KMS-11 (cell line): ENCODE measurements at regions not wholly inside any gene's neighbourhood (a gene's known extent, or its start where the extent isn't known, plus 50 kb on each side); places are given as distances from the start of the nearest gene placed in this dataset.
"Not testable (repeated sequence)": the region's sequence is repeated elsewhere in the genome, so short reads cannot be mapped to it uniquely, and the experiment has no call there.

Experiments
- H2AFZ ChIP-seq: fragments of 200-600 bp; sonication (generic); 2 replicates; pipeline ENCODE4 v1.6.1; 2016; ENCODE audit warnings: antibody characterized with exemption, mixed run types, low read depth
- H3K27ac ChIP-seq: fragments of 200-600 bp; sonication (generic); 2 replicates; pipeline ENCODE4 v1.6.1; 2016; ENCODE audit warnings: mild to moderate bottlenecking, mixed run types
- H3K27me3 ChIP-seq: fragments of 200-600 bp; sonication (generic); 2 replicates; pipeline ENCODE4 v1.6.1; 2017; ENCODE audit warnings: mild to moderate bottlenecking, low read depth, mixed run types, moderate library complexity; ENCODE audit not compliant: insufficient read depth
- H3K36me3 ChIP-seq: fragments of 200-600 bp; sonication (generic); 2 replicates; pipeline ENCODE4 v1.6.1; 2017; ENCODE audit warnings: mild to moderate bottlenecking, mixed run types; ENCODE audit not compliant: insufficient read depth
- H3K4me1 ChIP-seq: fragments of 200-600 bp; sonication (generic); 2 replicates; pipeline ENCODE4 v1.6.1; 2016; ENCODE audit warnings: mild to moderate bottlenecking, low read depth, mixed run types; ENCODE audit not compliant: poor library complexity, severe bottlenecking
- H3K4me2 ChIP-seq: fragments of 200-600 bp; sonication (generic); 2 replicates; pipeline ENCODE4 v1.7.0; 2016; ENCODE audit warnings: mild to moderate bottlenecking, mixed run types
- H3K4me3 ChIP-seq: fragments of 200-600 bp; sonication (generic); IDR thresholded peaks from 2 replicates; pipeline ENCODE4 v1.6.1; 2017; ENCODE audit warnings: low read depth, low read length, mixed read lengths; ENCODE audit not compliant: insufficient read depth
- H3K79me2 ChIP-seq: fragments of 200-600 bp; sonication (generic); 2 replicates; pipeline ENCODE4 v1.6.1; 2016; ENCODE audit warnings: low read depth, mixed run types; ENCODE audit not compliant: insufficient read depth
- H3K9ac ChIP-seq: fragments of 200-600 bp; sonication (generic); 2 replicates; pipeline ENCODE4 v1.6.1; 2016; ENCODE audit warnings: mild to moderate bottlenecking, mixed run types
- H4K20me1 ChIP-seq: fragments of 200-600 bp; sonication (generic); 2 replicates; pipeline ENCODE4 v1.6.1; 2016; ENCODE audit warnings: mild to moderate bottlenecking, mixed run types; ENCODE audit not compliant: insufficient read depth
- CTCF ChIP-seq: fragments of 200-600 bp; sonication (generic); conservative IDR thresholded peaks from 2 replicates; pipeline ENCODE4 v1.6.1; 2017; ENCODE audit warnings: low read depth, mild to moderate bottlenecking, antibody characterized with exemption, low read length, moderate library complexity, mixed read lengths

DNA sequence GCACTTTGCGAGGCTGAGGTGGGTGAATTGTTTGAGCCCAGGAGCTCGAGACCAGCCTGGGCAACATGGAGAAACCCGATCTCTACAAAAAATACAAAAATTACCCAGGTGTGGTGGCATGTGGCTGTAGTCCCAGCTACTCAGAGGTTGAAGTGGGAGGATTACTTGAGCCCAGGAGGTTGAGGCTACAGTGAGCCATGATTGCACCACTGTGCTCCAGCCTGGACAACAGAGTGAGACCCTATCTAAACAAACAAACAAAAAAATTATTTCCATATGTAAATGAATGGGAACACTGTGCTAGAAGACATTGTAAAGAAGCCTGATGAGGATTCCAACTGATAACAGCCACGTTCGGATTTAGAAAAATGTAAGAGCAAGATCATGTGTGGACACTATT lies 154.2 kb downstream of the ZFP64 start:
- Histone ChIP-seq H4K20me1 (no peaks in the 10 kb centered on the region), H3K36me3 (no peaks in the 10 kb centered on the region), H3K4me2 (no peak overlapping the region), H3K27me3 (no peaks in the 10 kb centered on the region), H3K4me3 (no peak overlapping the region), H2AFZ (no peak overlapping the region), H3K4me1 (no peaks in the 10 kb centered on the region), H3K9ac (no peak overlapping the region), H3K79me2 (no peaks in the 10 kb centered on the region), H3K27ac (no peak overlapping the region)
- TF ChIP-seq CTCF, result no peak

- H3K27ac ChIP-seq, result no peak overlapping the region
- no peaks in the 10 kb centered on the region for H3K36me3 ChIP-seq
- no peak overlapping the region for H3K9ac ChIP-seq
- no peaks in the 10 kb centered on the region for H3K4me1 ChIP-seq
- no peaks in the 10 kb centered on the region for H3K79me2 ChIP-seq
- no peaks in the 10 kb centered on the region for H3K27me3 ChIP-seq
- H4K20me1 ChIP-seq, result no peaks in the 10 kb centered on the region
- TF ChIP-seq CTCF, result no peak
- no peak overlapping the region for H2AFZ ChIP-seq
- H3K4me2 ChIP-seq, result no peak overlapping the region
- H3K4me3 ChIP-seq, result no peak overlapping the region
These were observed 155.6 kb downstream of the ZFP64 start for GRCh38 chr20:52035977-52036376.

DNA sequence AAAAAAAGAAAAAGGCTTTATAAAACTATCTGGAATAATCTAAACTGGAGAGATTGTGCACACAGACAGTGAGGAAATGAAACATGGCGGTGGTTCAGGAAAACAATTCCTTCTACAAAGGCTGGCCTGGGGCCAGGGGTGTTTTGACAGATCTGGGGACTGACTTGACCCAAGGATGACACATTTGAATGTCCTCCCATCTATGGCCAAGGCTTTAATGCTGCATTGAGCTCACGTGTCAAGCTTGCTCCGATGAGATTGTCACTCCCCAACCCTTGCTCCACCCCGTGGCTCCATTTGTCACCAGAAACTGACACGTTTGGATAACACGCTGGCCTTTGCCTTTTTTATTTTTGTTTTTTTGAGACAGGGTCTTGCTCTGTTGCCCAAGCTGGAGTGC lies 156.1 kb downstream of the ZFP64 start:
- H2AFZ ChIP-seq, result no peak overlapping the region
- H3K9ac ChIP-seq, result no peak overlapping the region
- no peaks in the 10 kb centered on the region for H3K27me3 ChIP-seq
- no peak for TF ChIP-seq CTCF
- H3K79me2 ChIP-seq, result no peaks in the 10 kb centered on the region
- H3K4me1 ChIP-seq, result no peaks in the 10 kb centered on the region
- H3K27ac ChIP-seq, result no peak overlapping the region
- no peaks in the 10 kb centered on the region for H4K20me1 ChIP-seq
- H3K4me2 ChIP-seq, result no peak overlapping the region
- H3K36me3 ChIP-seq, result no peaks in the 10 kb centered on the region
- H3K4me3 ChIP-seq, result no peak overlapping the region

- no peaks in the 10 kb centered on the region for H3K4me1 ChIP-seq
- no peak overlapping the region for H3K9ac ChIP-seq
- no peaks in the 10 kb centered on the region for H3K79me2 ChIP-seq
- H3K27me3 ChIP-seq, result no peaks in the 10 kb centered on the region
- H3K4me3 ChIP-seq, result no peak overlapping the region
- H3K4me2 ChIP-seq, result no peak overlapping the region
- no peaks in the 10 kb centered on the region for H3K36me3 ChIP-seq
- no peak overlapping the region for H3K27ac ChIP-seq
- H2AFZ ChIP-seq, result no peak overlapping the region
- TF ChIP-seq CTCF, result no peak
- no peaks in the 10 kb centered on the region for H4K20me1 ChIP-seq
These were observed 157.0 kb downstream of the ZFP64 start for GRCh38 chr20:52034581-52034980.

GRCh38 chr20:52033313-52033712 lies 158.3 kb downstream of the ZFP64 start:
- no peaks in the 10 kb centered on the region for H4K20me1 ChIP-seq
- H3K27me3 ChIP-seq, result no peaks in the 10 kb centered on the region
- H3K9ac ChIP-seq, result no peak overlapping the region
- no peak overlapping the region for H3K27ac ChIP-seq
- no peak for TF ChIP-seq CTCF
- no peak overlapping the region for H3K4me3 ChIP-seq
- H3K4me1 ChIP-seq, result no peaks in the 10 kb centered on the region
- no peaks in the 10 kb centered on the region for H3K36me3 ChIP-seq
- no peak overlapping the region for H3K4me2 ChIP-seq
- H2AFZ ChIP-seq, result no peak overlapping the region
- H3K79me2 ChIP-seq, result no peaks in the 10 kb centered on the region

- H4K20me1 ChIP-seq, H2AFZ ChIP-seq, H3K4me2 ChIP-seq, H3K4me3 ChIP-seq, H3K27me3 ChIP-seq, H3K27ac ChIP-seq, H3K9ac ChIP-seq, H3K36me3 ChIP-seq, H3K79me2 ChIP-seq, H3K4me1 ChIP-seq: not testable (repeated sequence)
These were observed 159.3 kb downstream of the ZFP64 start for GRCh38 chr20:52032304-52032683.
